CD4-positive, alpha-beta T cell treated with Interferon gamma for 1 hour (primary cell): ENCODE measurements at regions not wholly inside any gene's neighbourhood (a gene's known extent, or its start where the extent isn't known, plus 50 kb on each side); places are given as distances from the start of the nearest gene placed in this dataset.

Experiments used
- DNase-seq: peaks from one replicate; pipeline ENCODE4 v3.0.0-alpha.2; 2020

- no peak for DNase-seq
Measured at GRCh38 chr7:106337754-106338153, 53.0 kb upstream of the NAMPT start.

- DNase-seq = no peak
Measured at GRCh38 chr7:106335814-106336213, 51.0 kb upstream of the NAMPT start.
